Psoas muscle (tissue), 7 donors: ENCODE measurements at regions not wholly inside any gene's neighbourhood (a gene's known extent, or its start where the extent isn't known, plus 50 kb on each side); places are given as distances from the start of the nearest gene placed in this dataset.

Experiments used
- ATAC-seq, 4 donors: fragments of 200-7000 bp; cut with Tn5 transposase; one replicate each; pipeline ENCODE4 v1.9.1; 2020; ENCODE audit warnings: moderate library complexity in 3 of 4, mild to moderate bottlenecking in 2 of 4
- DNase-seq, 2 donors: peaks; one replicate each; pipeline ENCODE4 v3.0.0-alpha.2; 2020
- H3K27ac ChIP-seq: fragments of 200-600 bp; one replicate; pipeline ENCODE4 v1.8.0; 2022
- H3K27me3 ChIP-seq, 3 donors: fragments of 200-600 bp in 1 of 3; one replicate each; pipeline versions ENCODE4 v1.6.1 to v1.8.0; 2013 to 2022; ENCODE audit warnings: low read length in 2 of 3, mild to moderate bottlenecking in 2 of 3, moderate library complexity in 1 of 3; ENCODE audit not compliant: insufficient read depth in 3 of 3
- H3K36me3 ChIP-seq, 2 donors: fragments of 200-600 bp in 1 of 2; one replicate each; pipeline versions ENCODE4 v1.6.1 to v1.8.0; 2013 to 2022; ENCODE audit warnings: low read depth in 1 of 2, mild to moderate bottlenecking in 1 of 2, moderate library complexity in 1 of 2; ENCODE audit not compliant: insufficient read depth in 1 of 2
- H3K4me1 ChIP-seq: fragments of 200-600 bp; one replicate; pipeline ENCODE4 v1.8.0; 2022
- H3K4me3 ChIP-seq: fragments of 200-600 bp; one replicate; pipeline ENCODE4 v1.8.0; 2022; ENCODE audit warnings: mild to moderate bottlenecking
- H3K9me3 ChIP-seq: fragments of 200-600 bp; one replicate; pipeline ENCODE4 v1.8.0; 2022
- WGBS, 3 donors: extraction: QIAGEN DNeasy Blood & Tissue Kit; methylation state at CpG; one replicate each; pipeline versions ENCODE4 v1.1.6 to v1.1.7; 2013; 5-methylcytosine and 5-hydroxymethylcytosine counted together
- intact Hi-C, 2 donors: fragments of 100-400 bp; cut with DNase I; formaldehyde crosslinking; loops; one replicate each; pipeline versions ENCODE4 v1.11.0 to v1.14.2; 2022
- TF ChIP-seq, protein P1 (sequence below): fragments of 200-600 bp; IDR thresholded peaks from one replicate; pipeline ENCODE4 v1.8.0; 2022; ENCODE audit warnings: antibody characterized with exemption
- donor health status: healthy with polysubstance abuse.
- donor health status: DM: no; HTN: no; CAD: no; lungs with moderate emphysema.
- donor health status: Bipolar disorder and iron deficiency.
- donor health status: healthy.
- donor health status: DM: yes; HTN: yes; CAD: no.
- donor health status: DM: no; HTN: no; CAD: no.
- donor health status: DM: yes; HTN: yes; CAD: no.

DNA sequence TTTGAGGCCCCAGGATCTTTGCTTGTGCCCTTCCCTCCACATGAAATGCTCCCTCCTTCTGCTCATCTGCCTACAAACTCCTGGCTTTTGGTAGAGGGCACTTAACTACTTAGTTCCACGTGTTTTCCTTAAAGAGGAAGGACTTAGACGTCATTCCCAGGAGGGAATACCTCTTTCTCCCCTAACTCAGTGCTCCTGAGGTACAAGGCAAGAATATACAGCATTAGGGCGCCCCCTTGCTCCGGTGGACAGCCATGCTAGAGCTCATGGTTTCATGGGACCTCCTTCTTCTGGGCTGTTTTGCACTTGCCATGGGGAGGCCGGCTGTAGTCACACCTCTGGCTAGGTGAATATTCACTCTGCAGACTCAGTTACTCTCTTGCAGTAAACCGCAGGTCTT, 93.8 kb upstream of the LY86 start:
- 35 to 43% (median 39%) methylated on average over 6 of the region's 6 CpGs for WGBS, 3 donors
- TF ChIP-seq, protein P1, sequence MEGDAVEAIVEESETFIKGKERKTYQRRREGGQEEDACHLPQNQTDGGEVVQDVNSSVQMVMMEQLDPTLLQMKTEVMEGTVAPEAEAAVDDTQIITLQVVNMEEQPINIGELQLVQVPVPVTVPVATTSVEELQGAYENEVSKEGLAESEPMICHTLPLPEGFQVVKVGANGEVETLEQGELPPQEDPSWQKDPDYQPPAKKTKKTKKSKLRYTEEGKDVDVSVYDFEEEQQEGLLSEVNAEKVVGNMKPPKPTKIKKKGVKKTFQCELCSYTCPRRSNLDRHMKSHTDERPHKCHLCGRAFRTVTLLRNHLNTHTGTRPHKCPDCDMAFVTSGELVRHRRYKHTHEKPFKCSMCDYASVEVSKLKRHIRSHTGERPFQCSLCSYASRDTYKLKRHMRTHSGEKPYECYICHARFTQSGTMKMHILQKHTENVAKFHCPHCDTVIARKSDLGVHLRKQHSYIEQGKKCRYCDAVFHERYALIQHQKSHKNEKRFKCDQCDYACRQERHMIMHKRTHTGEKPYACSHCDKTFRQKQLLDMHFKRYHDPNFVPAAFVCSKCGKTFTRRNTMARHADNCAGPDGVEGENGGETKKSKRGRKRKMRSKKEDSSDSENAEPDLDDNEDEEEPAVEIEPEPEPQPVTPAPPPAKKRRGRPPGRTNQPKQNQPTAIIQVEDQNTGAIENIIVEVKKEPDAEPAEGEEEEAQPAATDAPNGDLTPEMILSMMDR = peak; percentile 28
- no peak overlapping the region for H3K4me3 ChIP-seq
- ATAC-seq (no peak), DNase-seq (peak; percentile 28 to 64)
- no peaks in the 10 kb centered on the region for H3K9me3 ChIP-seq
- no peaks in the 10 kb centered on the region for H3K36me3 ChIP-seq
- no peaks in the 10 kb centered on the region for H3K4me1 ChIP-seq
- H3K27ac ChIP-seq = no peak overlapping the region
- peaks cover 0 to 4% (median 0%) of the 10 kb centered on the region in 3 donors for H3K27me3 ChIP-seq
- intact Hi-C loops = no loop called here

GRCh38 chr6:6495851-6496250, 92.7 kb upstream of the LY86 start:
- Histone ChIP-seq H3K36me3 (no peaks in the 10 kb centered on the region), H3K4me1 (no peaks in the 10 kb centered on the region), H3K4me3 (no peak overlapping the region), H3K27ac (no peak overlapping the region), H3K9me3 (no peaks in the 10 kb centered on the region), H3K27me3 (peaks cover 0 to 4% (median 0%) of the 10 kb centered on the region in 3 donors)
- DNase-seq (no peak), ATAC-seq (no peak)
- TF ChIP-seq, protein P1 = no peak
- intact Hi-C loops = no loop called here
- WGBS, 3 donors = 55 to 74% (median 58%) methylated on average over 3 of the region's 3 CpGs

DNA sequence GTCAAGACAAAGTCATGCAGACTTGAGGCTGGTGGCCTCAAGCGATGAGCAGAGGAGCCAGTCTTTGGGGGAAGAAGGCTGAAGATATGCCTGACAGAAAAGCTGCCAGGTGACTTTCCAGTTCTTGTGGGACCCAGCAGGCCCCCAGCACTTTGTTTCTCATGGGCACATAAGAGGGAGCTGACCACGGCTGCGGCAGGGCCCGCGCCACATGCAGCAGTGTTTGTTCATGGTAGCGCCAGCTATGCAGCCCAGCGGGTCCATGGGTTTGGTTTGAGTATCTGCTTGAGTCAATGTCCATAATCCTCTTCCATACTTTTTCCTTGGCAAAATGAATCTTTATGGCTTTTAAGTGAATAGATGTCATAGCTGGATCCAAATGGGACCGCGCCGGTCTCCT, 91.0 kb upstream of the LY86 start:
- DNase-seq (no peak), ATAC-seq (no peak)
- WGBS, 3 donors = 75 to 90% (median 80%) methylated on average over 10 of the region's 10 CpGs
- intact Hi-C loops = no loop called here
- Histone ChIP-seq H3K4me3 (no peak overlapping the region), H3K4me1 (no peaks in the 10 kb centered on the region), H3K27ac (no peak overlapping the region), H3K27me3 (peaks cover 0 to 4% (median 0%) of the 10 kb centered on the region in 3 donors), H3K9me3 (no peaks in the 10 kb centered on the region), H3K36me3 (no peaks in the 10 kb centered on the region)
- TF ChIP-seq, protein P1 = no peak

DNA sequence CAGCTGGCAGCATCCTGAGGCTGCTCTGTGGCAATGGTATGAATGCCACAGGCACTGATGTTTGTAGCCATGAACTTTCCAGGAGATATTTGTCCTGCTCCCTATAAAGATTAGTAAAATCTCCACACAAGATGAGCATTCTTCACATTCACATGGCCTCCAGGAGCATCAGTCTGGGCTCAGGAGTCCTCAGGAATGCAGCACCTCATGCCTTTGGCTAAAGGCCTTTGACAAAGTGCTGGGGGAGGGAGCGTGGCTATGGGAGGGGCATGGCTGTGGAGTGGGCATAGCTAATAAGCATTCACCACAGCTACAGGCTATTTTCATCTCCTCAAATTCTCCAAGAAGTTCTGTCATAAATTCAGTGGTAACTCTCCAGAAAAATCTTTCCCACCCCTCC, 90.5 kb upstream of the LY86 start:
- H3K4me3 ChIP-seq = no peak overlapping the region
- no peaks in the 10 kb centered on the region for H3K4me1 ChIP-seq
- DNase-seq (no peak), ATAC-seq (no peak)
- no peak overlapping the region for H3K27ac ChIP-seq
- H3K36me3 ChIP-seq = no peaks in the 10 kb centered on the region
- WGBS, 3 donors = 40 to 59% (median 58%) methylated on average over 1 of the region's 1 CpG
- H3K9me3 ChIP-seq = no peaks in the 10 kb centered on the region
- intact Hi-C loops = no loop called here
- TF ChIP-seq, protein P1 = no peak
- peaks cover 0 to 4% (median 0%) of the 10 kb centered on the region in 3 donors for H3K27me3 ChIP-seq

- DNase-seq (no peak), ATAC-seq (no peak)
- H3K27me3 ChIP-seq = no peaks in the 10 kb centered on the region
- H3K36me3 ChIP-seq = no peaks in the 10 kb centered on the region
- H3K9me3 ChIP-seq = peaks cover 10% of the 10 kb centered on the region
- H3K4me3 ChIP-seq = no peak overlapping the region
- WGBS, 3 donors = 74 to 85% (median 81%) methylated on average over 7 of the region's 7 CpGs
- H3K27ac ChIP-seq = no peak overlapping the region
- intact Hi-C loops = no loop called here
- TF ChIP-seq, protein P1 = no peak
- no peaks in the 10 kb centered on the region for H3K4me1 ChIP-seq
Measured at GRCh38 chr6:6503191-6503590, 85.3 kb upstream of the LY86 start.
